ENCODE measurements at regions not wholly inside any gene's neighbourhood (a gene's known extent, or its start where the extent isn't known, plus 50 kb on each side); places are given as distances from the start of the nearest gene placed in this dataset.

GRCh38 chr2:187001248-187001647 is 152.3 kb upstream of the ZSWIM2 start:
- Histone ChIP-seq H3K27ac (ENCODE audit: low read length) (no peak overlapping the region), H3K9ac (ENCODE audit: low read length in 2 of 2) (no peak overlapping the region), H3K4me1 (ENCODE audit: control insufficient read depth, insufficient read depth, low read length) (no peaks in the 10 kb centered on the region)

GRCh38 chr2:186995092-186995491 is 146.1 kb upstream of the ZSWIM2 start:
- Histone ChIP-seq H3K4me1 (ENCODE audit: control insufficient read depth, insufficient read depth, low read length) (no peaks in the 10 kb centered on the region), H3K36me3 (ENCODE audit: control insufficient read depth in 2 of 2, insufficient read depth in 2 of 2, low read length in 2 of 2) (no peaks in the 10 kb centered on the region), H3K9ac (ENCODE audit: low read length in 2 of 2) (no peak overlapping the region), H3K9me3 (ENCODE audit: control insufficient read depth in 2 of 2, low read length in 2 of 2) (no peaks in the 10 kb centered on the region), H3K27me3 (ENCODE audit: control insufficient read depth in 1 of 2, insufficient read depth in 2 of 2, low read length in 2 of 2) (no peaks in the 10 kb centered on the region), H3K27ac (ENCODE audit: low read length) (no peak overlapping the region), H3K4me3 (ENCODE audit: low read length in 2 of 2) (no peak overlapping the region)

More at GRCh38 chr2:187001248-187001647, 152.3 kb upstream of the ZSWIM2 start:
- Histone ChIP-seq H3K36me3 (ENCODE audit: control insufficient read depth in 2 of 2, insufficient read depth in 2 of 2, low read length in 2 of 2) (no peaks in the 10 kb centered on the region), H3K27me3 (ENCODE audit: control insufficient read depth in 1 of 2, insufficient read depth in 2 of 2, low read length in 2 of 2) (no peaks in the 10 kb centered on the region), H3K9me3 (ENCODE audit: control insufficient read depth in 2 of 2, low read length in 2 of 2) (peaks cover 0 to 4% of the 10 kb centered on the region in 2 donors), H3K4me3 (ENCODE audit: low read length in 2 of 2) (no peak overlapping the region)

GRCh38 chr2:186992597-186992996 is 143.6 kb upstream of the ZSWIM2 start:
- H3K4me1 ChIP-seq (ENCODE audit: control insufficient read depth, insufficient read depth, low read length): no peaks in the 10 kb centered on the region
- H3K9me3 ChIP-seq (ENCODE audit: control insufficient read depth in 2 of 2, low read length in 2 of 2): peaks cover 0 to 3% of the 10 kb centered on the region in 2 donors
- H3K27me3 ChIP-seq (ENCODE audit: control insufficient read depth in 1 of 2, insufficient read depth in 2 of 2, low read length in 2 of 2): no peaks in the 10 kb centered on the region
- H3K4me3 ChIP-seq (ENCODE audit: low read length in 2 of 2): no peak overlapping the region
- H3K27ac ChIP-seq (ENCODE audit: low read length): no peak overlapping the region
- no peak overlapping the region for H3K9ac ChIP-seq (ENCODE audit: low read length in 2 of 2)
- no peaks in the 10 kb centered on the region for H3K36me3 ChIP-seq (ENCODE audit: control insufficient read depth in 2 of 2, insufficient read depth in 2 of 2, low read length in 2 of 2)

GRCh38 chr2:186991766-186992417 is 142.9 kb upstream of the ZSWIM2 start:
- H3K27me3 ChIP-seq (ENCODE audit: control insufficient read depth in 1 of 2, insufficient read depth in 2 of 2, low read length in 2 of 2): no peaks in the 10 kb centered on the region
- no peak overlapping the region for H3K4me3 ChIP-seq (ENCODE audit: low read length in 2 of 2)
- no peaks in the 10 kb centered on the region for H3K4me1 ChIP-seq (ENCODE audit: control insufficient read depth, insufficient read depth, low read length)
- H3K9me3 ChIP-seq (ENCODE audit: control insufficient read depth in 2 of 2, low read length in 2 of 2): peaks cover 0 to 3% of the 10 kb centered on the region in 2 donors
- H3K36me3 ChIP-seq (ENCODE audit: control insufficient read depth in 2 of 2, insufficient read depth in 2 of 2, low read length in 2 of 2): no peaks in the 10 kb centered on the region
- H3K27ac ChIP-seq (ENCODE audit: low read length): no peak overlapping the region
- no peak overlapping the region for H3K9ac ChIP-seq (ENCODE audit: low read length in 2 of 2)

GRCh38 chr2:186984966-186985365 is 136.0 kb upstream of the ZSWIM2 start:
- Histone ChIP-seq H3K36me3 (ENCODE audit: control insufficient read depth in 2 of 2, insufficient read depth in 2 of 2, low read length in 2 of 2) (no peaks in the 10 kb centered on the region), H3K4me1 (ENCODE audit: control insufficient read depth, insufficient read depth, low read length) (no peaks in the 10 kb centered on the region), H3K4me3 (ENCODE audit: low read length in 2 of 2) (no peak overlapping the region), H3K9me3 (ENCODE audit: control insufficient read depth in 2 of 2, low read length in 2 of 2) (peaks cover 0 to 3% of the 10 kb centered on the region in 2 donors), H3K27me3 (ENCODE audit: control insufficient read depth in 1 of 2, insufficient read depth in 2 of 2, low read length in 2 of 2) (no peaks in the 10 kb centered on the region), H3K9ac (ENCODE audit: low read length in 2 of 2) (no peak overlapping the region), H3K27ac (ENCODE audit: low read length) (no peak overlapping the region)

- peaks cover 0 to under 1% of the 10 kb centered on the region in 2 donors for H3K9me3 ChIP-seq (ENCODE audit: control insufficient read depth in 2 of 2, low read length in 2 of 2)
- H3K4me3 ChIP-seq (ENCODE audit: low read length in 2 of 2): no peak overlapping the region
- no peak overlapping the region for H3K27ac ChIP-seq (ENCODE audit: low read length)
- no peaks in the 10 kb centered on the region for H3K27me3 ChIP-seq (ENCODE audit: control insufficient read depth in 1 of 2, insufficient read depth in 2 of 2, low read length in 2 of 2)
- no peaks in the 10 kb centered on the region for H3K36me3 ChIP-seq (ENCODE audit: control insufficient read depth in 2 of 2, insufficient read depth in 2 of 2, low read length in 2 of 2)
- H3K4me1 ChIP-seq (ENCODE audit: control insufficient read depth, insufficient read depth, low read length): no peaks in the 10 kb centered on the region
- H3K9ac ChIP-seq (ENCODE audit: low read length in 2 of 2): no peak overlapping the region
Observed at GRCh38 chr2:186984481-186984880, 135.5 kb upstream of the ZSWIM2 start.

- Histone ChIP-seq H3K36me3 (ENCODE audit: control insufficient read depth in 2 of 2, insufficient read depth in 2 of 2, low read length in 2 of 2) (no peaks in the 10 kb centered on the region), H3K27ac (ENCODE audit: low read length) (no peak overlapping the region), H3K4me1 (ENCODE audit: control insufficient read depth, insufficient read depth, low read length) (no peaks in the 10 kb centered on the region)
Observed at GRCh38 chr2:186980787-186981550, 132.0 kb upstream of the ZSWIM2 start.

GRCh38 chr2:186980117-186980442 is 131.1 kb upstream of the ZSWIM2 start:
- Histone ChIP-seq H3K27me3 (ENCODE audit: control insufficient read depth in 1 of 2, insufficient read depth in 2 of 2, low read length in 2 of 2) (no peaks in the 10 kb centered on the region), H3K4me1 (ENCODE audit: control insufficient read depth, insufficient read depth, low read length) (no peaks in the 10 kb centered on the region), H3K36me3 (ENCODE audit: control insufficient read depth in 2 of 2, insufficient read depth in 2 of 2, low read length in 2 of 2) (no peaks in the 10 kb centered on the region), H3K27ac (ENCODE audit: low read length) (no peak overlapping the region), H3K9ac (ENCODE audit: low read length in 2 of 2) (no peak overlapping the region), H3K4me3 (ENCODE audit: low read length in 2 of 2) (no peak overlapping the region), H3K9me3 (ENCODE audit: control insufficient read depth in 2 of 2, low read length in 2 of 2) (no peaks in the 10 kb centered on the region)

More at GRCh38 chr2:186980787-186981550, 132.0 kb upstream of the ZSWIM2 start:
- Histone ChIP-seq H3K9ac (ENCODE audit: low read length in 2 of 2) (no peak overlapping the region), H3K9me3 (ENCODE audit: control insufficient read depth in 2 of 2, low read length in 2 of 2) (no peaks in the 10 kb centered on the region), H3K27me3 (ENCODE audit: control insufficient read depth in 1 of 2, insufficient read depth in 2 of 2, low read length in 2 of 2) (no peaks in the 10 kb centered on the region), H3K4me3 (ENCODE audit: low read length in 2 of 2) (no peak overlapping the region)

GRCh38 chr2:186979439-186980116 is 130.6 kb upstream of the ZSWIM2 start:
- Histone ChIP-seq H3K9me3 (ENCODE audit: control insufficient read depth in 2 of 2, low read length in 2 of 2) (no peaks in the 10 kb centered on the region), H3K4me1 (ENCODE audit: control insufficient read depth, insufficient read depth, low read length) (no peaks in the 10 kb centered on the region), H3K36me3 (ENCODE audit: control insufficient read depth in 2 of 2, insufficient read depth in 2 of 2, low read length in 2 of 2) (no peaks in the 10 kb centered on the region)

GRCh38 chr2:186977433-186978045 is 128.6 kb upstream of the ZSWIM2 start:
- Histone ChIP-seq H3K27me3 (ENCODE audit: control insufficient read depth in 1 of 2, insufficient read depth in 2 of 2, low read length in 2 of 2) (no peaks in the 10 kb centered on the region), H3K4me1 (ENCODE audit: control insufficient read depth, insufficient read depth, low read length) (no peaks in the 10 kb centered on the region), H3K4me3 (ENCODE audit: low read length in 2 of 2) (no peak overlapping the region), H3K9me3 (ENCODE audit: control insufficient read depth in 2 of 2, low read length in 2 of 2) (no peaks in the 10 kb centered on the region), H3K9ac (ENCODE audit: low read length in 2 of 2) (no peak overlapping the region), H3K27ac (ENCODE audit: low read length) (no peak overlapping the region), H3K36me3 (ENCODE audit: control insufficient read depth in 2 of 2, insufficient read depth in 2 of 2, low read length in 2 of 2) (no peaks in the 10 kb centered on the region)

More at GRCh38 chr2:186979439-186980116, 130.6 kb upstream of the ZSWIM2 start:
- Histone ChIP-seq H3K4me3 (ENCODE audit: low read length in 2 of 2) (no peak overlapping the region), H3K9ac (ENCODE audit: low read length in 2 of 2) (no peak overlapping the region), H3K27me3 (ENCODE audit: control insufficient read depth in 1 of 2, insufficient read depth in 2 of 2, low read length in 2 of 2) (no peaks in the 10 kb centered on the region), H3K27ac (ENCODE audit: low read length) (no peak overlapping the region)
